Omental fat pad (tissue), 3 donors: ENCODE measurements at regions not wholly inside any gene's neighbourhood (a gene's known extent, or its start where the extent isn't known, plus 50 kb on each side); places are given as distances from the start of the nearest gene placed in this dataset.

Experiments
- ATAC-seq: fragments of 150-250 bp; one replicate; pipeline ENCODE4 v1.9.1; 2016; ENCODE audit warnings: mild to moderate bottlenecking, moderate library complexity; ENCODE audit not compliant: low FRiP score
- DNase-seq: peaks from one replicate; pipeline ENCODE4 v3.0.0-alpha.2; 2019; ENCODE audit warnings: low spot score
- TF ChIP-seq, protein P1 (sequence below), 3 donors: fragments of 450-650 bp; IDR thresholded peaks; one replicate each; pipeline ENCODE4 v1.5.1; 2016 to 2017; ENCODE audit warnings: antibody characterized with exemption in 3 of 3, mild to moderate bottlenecking in 3 of 3, moderate library complexity in 2 of 3

DNA sequence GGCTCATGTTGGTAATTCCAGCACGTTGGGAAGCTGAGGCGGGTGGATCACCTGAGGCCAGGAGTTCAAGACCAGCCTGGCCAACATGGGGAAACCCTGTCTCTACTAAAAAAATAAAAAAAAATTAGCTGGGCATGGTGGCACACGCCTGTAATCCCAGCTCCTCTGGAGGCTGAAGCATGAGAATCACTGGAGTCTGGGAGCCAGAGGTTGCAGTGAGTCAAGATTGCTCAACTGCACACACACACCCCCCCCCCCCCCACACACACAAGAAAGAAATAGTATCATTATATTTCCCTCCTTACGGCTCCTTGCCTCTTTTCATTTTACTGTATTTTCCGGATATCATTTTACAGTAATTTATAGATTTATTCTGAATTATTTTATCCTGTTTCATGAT lies 963.1 kb upstream of the GOT2 start:
- DNase-seq (no peak), ATAC-seq (no peak)
- TF ChIP-seq, protein P1, sequence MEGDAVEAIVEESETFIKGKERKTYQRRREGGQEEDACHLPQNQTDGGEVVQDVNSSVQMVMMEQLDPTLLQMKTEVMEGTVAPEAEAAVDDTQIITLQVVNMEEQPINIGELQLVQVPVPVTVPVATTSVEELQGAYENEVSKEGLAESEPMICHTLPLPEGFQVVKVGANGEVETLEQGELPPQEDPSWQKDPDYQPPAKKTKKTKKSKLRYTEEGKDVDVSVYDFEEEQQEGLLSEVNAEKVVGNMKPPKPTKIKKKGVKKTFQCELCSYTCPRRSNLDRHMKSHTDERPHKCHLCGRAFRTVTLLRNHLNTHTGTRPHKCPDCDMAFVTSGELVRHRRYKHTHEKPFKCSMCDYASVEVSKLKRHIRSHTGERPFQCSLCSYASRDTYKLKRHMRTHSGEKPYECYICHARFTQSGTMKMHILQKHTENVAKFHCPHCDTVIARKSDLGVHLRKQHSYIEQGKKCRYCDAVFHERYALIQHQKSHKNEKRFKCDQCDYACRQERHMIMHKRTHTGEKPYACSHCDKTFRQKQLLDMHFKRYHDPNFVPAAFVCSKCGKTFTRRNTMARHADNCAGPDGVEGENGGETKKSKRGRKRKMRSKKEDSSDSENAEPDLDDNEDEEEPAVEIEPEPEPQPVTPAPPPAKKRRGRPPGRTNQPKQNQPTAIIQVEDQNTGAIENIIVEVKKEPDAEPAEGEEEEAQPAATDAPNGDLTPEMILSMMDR (IDR thresholded peaks at IDR 0.05), result no peak

DNA sequence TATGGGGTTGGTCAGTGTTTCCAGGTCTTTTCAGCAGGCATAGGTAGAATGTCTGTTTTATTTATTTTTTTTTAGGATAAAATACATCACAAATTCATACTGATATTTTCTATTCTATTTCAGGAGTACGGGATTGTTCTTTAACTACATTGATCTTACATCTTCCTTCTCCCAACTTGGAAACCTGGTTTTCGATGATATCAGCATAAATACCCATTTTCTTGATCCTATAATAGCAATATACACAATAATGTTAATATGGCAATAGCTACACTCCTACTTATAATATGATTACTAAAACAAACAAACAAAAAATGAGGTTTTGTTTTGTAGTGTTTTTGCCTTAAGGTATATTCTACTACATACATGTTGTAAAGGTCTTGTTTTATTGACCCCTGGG lies 962.4 kb upstream of the GOT2 start:
- TF ChIP-seq, protein P1 (IDR thresholded peaks at IDR 0.05), result no peak
- DNase-seq, result no peak
- no peak for ATAC-seq

DNA sequence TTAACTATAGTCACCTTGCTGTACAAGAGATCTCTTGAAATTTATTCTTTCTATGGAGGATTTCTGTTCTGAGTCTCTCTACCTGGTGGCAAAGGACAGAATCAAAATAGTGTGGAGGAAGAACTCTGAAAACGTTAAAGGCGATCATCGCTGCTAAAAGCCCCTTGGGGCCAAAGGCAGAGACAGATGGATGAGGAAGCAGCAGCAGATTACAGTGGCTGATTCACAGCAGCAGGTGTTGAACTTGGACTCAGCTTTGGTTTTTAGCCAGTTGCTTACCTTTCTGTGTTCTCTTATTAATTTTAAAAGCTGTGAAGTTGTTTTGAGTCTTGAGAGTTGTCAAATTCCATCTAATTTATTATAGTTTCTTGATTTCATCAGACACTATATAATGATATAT lies 956.1 kb upstream of the GOT2 start:
- DNase-seq (no peak), ATAC-seq (no peak)
- TF ChIP-seq, protein P1 (IDR thresholded peaks at IDR 0.05), result no peak

DNA sequence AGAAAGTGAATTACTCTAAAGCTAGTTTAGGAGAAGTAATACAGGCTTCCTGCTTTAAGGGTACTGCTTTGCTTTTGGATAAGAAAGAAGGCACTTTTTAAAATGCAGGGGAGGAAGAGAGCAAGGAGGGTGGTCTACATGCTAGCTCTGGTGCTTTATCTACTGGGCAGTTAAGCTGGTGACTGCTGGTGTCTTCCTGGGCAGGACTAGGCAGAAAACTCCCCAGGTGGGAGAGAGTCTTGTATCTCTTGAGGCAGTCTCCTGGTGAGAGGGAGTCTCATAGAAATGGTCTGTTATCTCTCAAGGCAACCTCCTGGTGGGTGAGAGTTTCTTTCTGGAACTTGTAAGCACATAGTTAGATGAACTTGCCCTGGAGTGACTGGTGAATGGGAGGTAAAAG lies 953.9 kb upstream of the GOT2 start:
- TF ChIP-seq, protein P1 (IDR thresholded peaks at IDR 0.05), result no peak
- DNase-seq, result no peak
- no peak for ATAC-seq

- no peak for DNase-seq
- TF ChIP-seq, protein P1 (IDR thresholded peaks at IDR 0.05), result no peak
- no peak for ATAC-seq
Observed at GRCh38 chr16:59686405-59686804, 952.3 kb upstream of the GOT2 start.

GRCh38 chr16:59684911-59685310 lies 950.8 kb upstream of the GOT2 start:
- no peak for ATAC-seq

GRCh38 chr16:59683709-59684108 lies 949.6 kb upstream of the GOT2 start:
- DNase-seq, result no peak

More at GRCh38 chr16:59684911-59685310, 950.8 kb upstream of the GOT2 start:
- TF ChIP-seq, protein P1 (IDR thresholded peaks at IDR 0.05), result no peak
- DNase-seq, result no peak

More at GRCh38 chr16:59683709-59684108, 949.6 kb upstream of the GOT2 start:
- TF ChIP-seq, protein P1 (IDR thresholded peaks at IDR 0.05), result no peak
- ATAC-seq, result no peak
